ENCODE measurements at regions not wholly inside any gene's neighbourhood (a gene's known extent, or its start where the extent isn't known, plus 50 kb on each side); places are given as distances from the start of the nearest gene placed in this dataset.

DNA sequence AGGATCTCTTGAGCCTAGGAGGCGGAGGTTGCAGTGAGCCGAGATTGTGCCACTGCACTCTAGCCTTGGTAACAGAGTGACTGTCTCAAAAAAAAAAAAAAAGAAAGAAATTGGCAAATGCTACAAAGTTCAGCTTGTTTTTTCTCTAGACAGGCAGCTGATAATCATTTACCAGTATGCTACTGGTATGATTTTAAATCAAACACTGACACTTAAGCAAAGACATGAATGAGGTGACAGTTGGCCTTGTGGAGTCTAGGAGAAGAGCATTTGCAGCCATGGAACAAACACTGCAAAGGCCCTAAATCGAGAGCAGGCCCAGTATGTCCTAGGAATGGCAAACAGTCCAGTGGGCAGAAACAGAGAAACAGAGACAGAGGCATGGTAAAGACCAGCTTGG lies 99.7 kb upstream of the CEP85L start:
- H3K36me3 ChIP-seq, result no peaks in the 10 kb centered on the region
- intact Hi-C loops (cut with DNase I), result no loop called here
- DNase-seq (no peak), ATAC-seq (no peak)
- H3K4me1 ChIP-seq, result peaks cover 0 to 25% (median 0%) of the 10 kb centered on the region in 12 donors
- no peak overlapping the region for H3K27ac ChIP-seq
- H3K27me3 ChIP-seq, result no peaks in the 10 kb centered on the region
- no peak for TF ChIP-seq POLR2A (IDR thresholded peaks at IDR 0.05)
- TF ChIP-seq, protein P1, sequence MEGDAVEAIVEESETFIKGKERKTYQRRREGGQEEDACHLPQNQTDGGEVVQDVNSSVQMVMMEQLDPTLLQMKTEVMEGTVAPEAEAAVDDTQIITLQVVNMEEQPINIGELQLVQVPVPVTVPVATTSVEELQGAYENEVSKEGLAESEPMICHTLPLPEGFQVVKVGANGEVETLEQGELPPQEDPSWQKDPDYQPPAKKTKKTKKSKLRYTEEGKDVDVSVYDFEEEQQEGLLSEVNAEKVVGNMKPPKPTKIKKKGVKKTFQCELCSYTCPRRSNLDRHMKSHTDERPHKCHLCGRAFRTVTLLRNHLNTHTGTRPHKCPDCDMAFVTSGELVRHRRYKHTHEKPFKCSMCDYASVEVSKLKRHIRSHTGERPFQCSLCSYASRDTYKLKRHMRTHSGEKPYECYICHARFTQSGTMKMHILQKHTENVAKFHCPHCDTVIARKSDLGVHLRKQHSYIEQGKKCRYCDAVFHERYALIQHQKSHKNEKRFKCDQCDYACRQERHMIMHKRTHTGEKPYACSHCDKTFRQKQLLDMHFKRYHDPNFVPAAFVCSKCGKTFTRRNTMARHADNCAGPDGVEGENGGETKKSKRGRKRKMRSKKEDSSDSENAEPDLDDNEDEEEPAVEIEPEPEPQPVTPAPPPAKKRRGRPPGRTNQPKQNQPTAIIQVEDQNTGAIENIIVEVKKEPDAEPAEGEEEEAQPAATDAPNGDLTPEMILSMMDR (IDR thresholded peaks at IDR 0.05), result no peak
- no peaks in the 10 kb centered on the region for H3K9me3 ChIP-seq
- whole genome bisulfite sequencing, 4 donors, result 91 to 97% (median 95%) methylated on average over 3 of the region's 3 CpGs
- H3K4me3 ChIP-seq, result no peak overlapping the region

GRCh38 chr6:118750143-118750542 lies 98.8 kb upstream of the CEP85L start:
- TF ChIP-seq, protein P1 (IDR thresholded peaks at IDR 0.05), result no peak
- no peak for TF ChIP-seq POLR2A (IDR thresholded peaks at IDR 0.05)
- Histone ChIP-seq H3K27ac (no peak overlapping the region), H3K4me3 (no peak overlapping the region), H3K9me3 (no peaks in the 10 kb centered on the region), H3K27me3 (no peaks in the 10 kb centered on the region), H3K36me3 (no peaks in the 10 kb centered on the region), H3K4me1 (peaks cover 0 to 30% (median 0%) of the 10 kb centered on the region in 12 donors)
- DNase-seq, result no peak
- intact Hi-C loops (cut with DNase I), result no loop called here
- WGBS, 4 donors, result 88 to 95% (median 91%) methylated on average over 2 of the region's 2 CpGs
- ATAC-seq, result no peak

DNA sequence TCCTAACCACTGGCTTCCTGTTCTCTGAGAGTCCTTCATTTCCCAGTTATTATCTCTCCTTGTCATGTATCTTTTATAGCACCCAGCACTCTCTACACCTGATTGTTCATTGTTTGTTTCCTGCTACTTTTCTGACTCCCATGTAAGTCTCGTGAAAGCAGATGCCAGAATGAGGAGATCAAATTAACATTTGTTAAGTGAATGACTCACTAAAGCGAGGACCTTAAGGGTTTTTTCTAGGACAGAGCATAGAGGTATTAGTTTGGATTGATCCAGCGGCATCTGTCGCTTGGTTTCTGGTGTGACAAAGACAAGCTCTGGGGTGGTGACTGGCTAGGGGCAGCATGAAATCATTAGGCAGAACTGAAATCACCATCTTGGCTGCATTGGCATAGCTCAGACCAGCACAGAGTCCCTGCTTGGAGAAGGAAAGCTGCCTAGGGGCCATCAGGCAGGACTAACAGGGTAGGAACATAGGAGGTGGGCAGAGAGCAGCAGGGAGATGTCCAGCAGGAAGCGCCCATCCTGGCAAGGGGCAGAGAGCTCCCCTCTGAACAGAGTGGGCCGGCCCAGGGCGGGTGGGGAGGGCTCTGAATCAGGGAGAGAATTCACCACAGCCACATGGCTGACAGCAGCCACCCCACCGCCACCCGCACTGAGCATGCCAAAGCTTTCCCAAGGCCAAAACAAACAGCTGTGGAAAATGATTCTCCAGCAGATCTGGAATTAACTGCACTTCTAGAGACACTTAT lies 97.1 kb upstream of the CEP85L start:
- no peaks in the 10 kb centered on the region for H3K9me3 ChIP-seq
- ATAC-seq (peak in 3 of 4 donors; percentile 11 to 56 (median 34)), DNase-seq (no peak)
- no peak for TF ChIP-seq POLR2A (IDR thresholded peaks at IDR 0.05)
- TF ChIP-seq, protein P1 (IDR thresholded peaks at IDR 0.05), result no peak
- H3K27ac ChIP-seq, result no peak overlapping the region
- H3K4me3 ChIP-seq, result peak overlapping the region in 1 of 12 donors; percentile 24
- no peaks in the 10 kb centered on the region for H3K36me3 ChIP-seq
- no peaks in the 10 kb centered on the region for H3K27me3 ChIP-seq
- WGBS, 4 donors, result 63 to 83% (median 75%) methylated on average over 8 to 9 of the region's 9 CpGs
- intact Hi-C loops (cut with DNase I), result no loop called here
- peaks cover 0 to 30% (median 3%) of the 10 kb centered on the region in 12 donors for H3K4me1 ChIP-seq

DNA sequence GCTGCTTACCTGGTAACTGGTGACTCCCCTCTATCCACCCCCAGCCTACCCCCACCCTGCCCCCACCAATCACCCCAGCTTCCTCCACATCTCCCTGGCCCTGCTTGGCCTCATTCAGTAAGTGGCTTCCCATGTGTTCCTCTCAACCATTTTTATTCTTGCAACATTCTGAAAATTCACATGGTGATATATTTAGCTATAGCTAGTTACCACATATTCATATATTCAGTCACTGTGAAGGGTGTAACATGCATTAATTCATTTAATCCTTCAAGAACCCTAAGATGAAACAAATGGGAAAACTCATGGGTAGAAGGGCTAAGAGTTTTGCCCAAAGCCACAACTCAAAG lies 95.4 kb upstream of the CEP85L start:
- Histone ChIP-seq H3K27me3 (no peaks in the 10 kb centered on the region), H3K27ac (peak overlapping the region in 1 of 12 donors; percentile 82), H3K4me3 (no peak overlapping the region), H3K9me3 (no peaks in the 10 kb centered on the region), H3K36me3 (no peaks in the 10 kb centered on the region), H3K4me1 (peaks cover 0 to 30% (median 3%) of the 10 kb centered on the region in 12 donors)
- ATAC-seq, result no peak
- DNase-seq, result no peak
- TF ChIP-seq, protein P1 (IDR thresholded peaks at IDR 0.05), result no peak
- TF ChIP-seq POLR2A (IDR thresholded peaks at IDR 0.05), result no peak
- intact Hi-C loops (cut with DNase I), result no loop called here
